ENCODE measurements at regions not wholly inside any gene's neighbourhood (a gene's known extent, or its start where the extent isn't known, plus 50 kb on each side); places are given as distances from the start of the nearest gene placed in this dataset.

GRCh38 chr16:79375351-79375750 lies 225.2 kb downstream of the MAF start:
- TF ChIP-seq CTCF (conservative IDR thresholded peaks at IDR 0.05; ENCODE audit: low read length) (no peak), EZH2phosphoT487 (IDR thresholded peaks at IDR 0.05; ENCODE audit: borderline replicate concordance, low read depth, low read length) (no peak)
